Thymus (tissue), 11 donors: ENCODE measurements at regions not wholly inside any gene's neighbourhood (a gene's known extent, or its start where the extent isn't known, plus 50 kb on each side); places are given as distances from the start of the nearest gene placed in this dataset.
"Not testable (repeated sequence)": the region's sequence is repeated elsewhere in the genome, so short reads cannot be mapped to it uniquely, and the experiment has no call there.

Experiments
- DNase-seq, 9 donors: peaks; one replicate each; pipeline ENCODE4 v3.0.0-alpha.2; 2013; ENCODE audit warnings: low spot score in 9 of 9, low read depth in 6 of 9, missing footprints in 1 of 9
- H3K27ac ChIP-seq, 2 donors: one replicate each; pipeline ENCODE4 v1.5.1; 2013; ENCODE audit warnings: control low read depth in 1 of 2, low read depth in 1 of 2, low read length in 1 of 2, mild to moderate bottlenecking in 1 of 2, moderate library complexity in 1 of 2
- H3K27me3 ChIP-seq, 2 donors: one replicate each; pipeline ENCODE4 v1.5.1; 2013; ENCODE audit warnings: low read length in 1 of 2; ENCODE audit not compliant: control insufficient read depth in 2 of 2, insufficient read depth in 1 of 2
- H3K36me3 ChIP-seq, 2 donors: one replicate each; pipeline ENCODE4 v1.5.1; 2013; ENCODE audit warnings: low read length in 1 of 2, mild to moderate bottlenecking in 1 of 2, moderate library complexity in 1 of 2; ENCODE audit not compliant: control insufficient read depth in 2 of 2, insufficient read depth in 2 of 2
- H3K4me1 ChIP-seq, 2 donors: one replicate each; pipeline ENCODE4 v1.5.1; 2013; ENCODE audit warnings: low read length in 2 of 2; ENCODE audit not compliant: control insufficient read depth in 2 of 2, insufficient read depth in 2 of 2
- H3K4me3 ChIP-seq, 2 donors: one replicate each; pipeline ENCODE4 v1.5.1; 2013; ENCODE audit warnings: low read length in 2 of 2, control low read depth in 1 of 2, mild to moderate bottlenecking in 1 of 2
- H3K9me3 ChIP-seq, 2 donors: one replicate each; pipeline ENCODE4 v1.5.1; 2013; ENCODE audit warnings: low read length in 1 of 2, mild to moderate bottlenecking in 1 of 2; ENCODE audit not compliant: control insufficient read depth in 2 of 2, insufficient read depth in 1 of 2
- whole genome bisulfite sequencing: extraction: QIAGEN DNeasy Blood & Tissue Kit; methylation state at CpG from one replicate; pipeline ENCODE4 v1.1.7; 2013; 5-methylcytosine and 5-hydroxymethylcytosine counted together
- donor health status: healthy.

- no peak overlapping the region for H3K27ac ChIP-seq
- no peaks in the 10 kb centered on the region for H3K36me3 ChIP-seq
- 86% methylated on average over 2 of the region's 2 CpGs for WGBS
- no peaks in the 10 kb centered on the region for H3K4me1 ChIP-seq
- no peak overlapping the region for H3K4me3 ChIP-seq
- no peaks in the 10 kb centered on the region for H3K9me3 ChIP-seq
- no peak for DNase-seq
- no peaks in the 10 kb centered on the region for H3K27me3 ChIP-seq
Measured at GRCh38 chr6:105873211-105873704, 212.9 kb upstream of the PRDM1 start.

GRCh38 chr6:105872249-105872648 is 213.9 kb upstream of the PRDM1 start:
- 71% methylated on average over 4 of the region's 4 CpGs for WGBS
- no peaks in the 10 kb centered on the region for H3K36me3 ChIP-seq
- no peaks in the 10 kb centered on the region for H3K4me1 ChIP-seq
- no peaks in the 10 kb centered on the region for H3K27me3 ChIP-seq
- no peak for DNase-seq
- no peak overlapping the region for H3K27ac ChIP-seq
- no peaks in the 10 kb centered on the region for H3K9me3 ChIP-seq
- H3K4me3 ChIP-seq = no peak overlapping the region

GRCh38 chr6:105871542-105871941 is 214.6 kb upstream of the PRDM1 start:
- no peaks in the 10 kb centered on the region for H3K9me3 ChIP-seq
- DNase-seq = no peak
- no peak overlapping the region for H3K4me3 ChIP-seq
- WGBS = 74% methylated on average over 5 of the region's 5 CpGs
- H3K27ac ChIP-seq = no peak overlapping the region
- no peaks in the 10 kb centered on the region for H3K36me3 ChIP-seq
- no peaks in the 10 kb centered on the region for H3K4me1 ChIP-seq
- no peaks in the 10 kb centered on the region for H3K27me3 ChIP-seq

GRCh38 chr6:105869835-105870440 is 216.2 kb upstream of the PRDM1 start:
- no peaks in the 10 kb centered on the region for H3K27me3 ChIP-seq
- H3K27ac ChIP-seq = no peak overlapping the region
- WGBS = 69% methylated on average over 5 of the region's 5 CpGs
- H3K4me3 ChIP-seq = no peak overlapping the region
- no peaks in the 10 kb centered on the region for H3K4me1 ChIP-seq
- no peak for DNase-seq
- no peaks in the 10 kb centered on the region for H3K9me3 ChIP-seq
- no peaks in the 10 kb centered on the region for H3K36me3 ChIP-seq

GRCh38 chr6:105868823-105869460 is 217.2 kb upstream of the PRDM1 start:
- DNase-seq = no peak
- Histone ChIP-seq H3K4me3 (no peak overlapping the region), H3K27me3 (no peaks in the 10 kb centered on the region), H3K4me1 (no peaks in the 10 kb centered on the region), H3K36me3 (no peaks in the 10 kb centered on the region), H3K27ac (no peak overlapping the region), H3K9me3 (no peaks in the 10 kb centered on the region)
- 95% methylated on average over 2 of the region's 2 CpGs for WGBS

GRCh38 chr6:105867821-105868220 is 218.3 kb upstream of the PRDM1 start:
- no peaks in the 10 kb centered on the region for H3K4me1 ChIP-seq
- H3K36me3 ChIP-seq = no peaks in the 10 kb centered on the region
- no peak overlapping the region for H3K4me3 ChIP-seq
- 92% methylated on average over 2 of the region's 2 CpGs for WGBS
- H3K27me3 ChIP-seq = no peaks in the 10 kb centered on the region
- H3K9me3 ChIP-seq = no peaks in the 10 kb centered on the region
- no peak overlapping the region for H3K27ac ChIP-seq
- DNase-seq = no peak

GRCh38 chr6:105867277-105867676 is 218.9 kb upstream of the PRDM1 start:
- 97% methylated on average over 5 of the region's 5 CpGs for WGBS
- H3K9me3 ChIP-seq = no peaks in the 10 kb centered on the region
- H3K27me3 ChIP-seq = no peaks in the 10 kb centered on the region
- H3K4me3 ChIP-seq = no peak overlapping the region
- no peak overlapping the region for H3K27ac ChIP-seq
- no peaks in the 10 kb centered on the region for H3K36me3 ChIP-seq
- no peaks in the 10 kb centered on the region for H3K4me1 ChIP-seq
- DNase-seq = no peak

GRCh38 chr6:105862936-105863607 is 223.1 kb upstream of the PRDM1 start:
- H3K4me1 ChIP-seq = no peaks in the 10 kb centered on the region
- H3K36me3 ChIP-seq = no peaks in the 10 kb centered on the region
- no peaks in the 10 kb centered on the region for H3K27me3 ChIP-seq
- no peak overlapping the region for H3K4me3 ChIP-seq
- no peaks in the 10 kb centered on the region for H3K9me3 ChIP-seq
- no peak for DNase-seq
- 93% methylated on average over 5 of the region's 5 CpGs for WGBS
- no peak overlapping the region for H3K27ac ChIP-seq

GRCh38 chr6:105860927-105861326 is 225.2 kb upstream of the PRDM1 start:
- H3K36me3 ChIP-seq, DNase-seq, H3K27ac ChIP-seq, H3K4me1 ChIP-seq, H3K27me3 ChIP-seq, H3K9me3 ChIP-seq, H3K4me3 ChIP-seq: not testable (repeated sequence)
